Stimulated activated CD8-positive, alpha-beta memory T cell treated with anti-CD3 and anti-CD28 coated beads, Interleukin-7, amount 100 ng/mL, for 48 hours (primary cell): ENCODE measurements at regions not wholly inside any gene's neighbourhood (a gene's known extent, or its start where the extent isn't known, plus 50 kb on each side); places are given as distances from the start of the nearest gene placed in this dataset.
"Not testable (repeated sequence)": the region's sequence is repeated elsewhere in the genome, so short reads cannot be mapped to it uniquely, and the experiment has no call there.

Experiments
- DNase-seq, 2 donors: peaks; one replicate each; pipeline ENCODE4 v3.0.0-alpha.2; 2020; ENCODE audit warnings: low read depth in 1 of 2; ENCODE audit errors: extremely low read depth in 1 of 2

DNA sequence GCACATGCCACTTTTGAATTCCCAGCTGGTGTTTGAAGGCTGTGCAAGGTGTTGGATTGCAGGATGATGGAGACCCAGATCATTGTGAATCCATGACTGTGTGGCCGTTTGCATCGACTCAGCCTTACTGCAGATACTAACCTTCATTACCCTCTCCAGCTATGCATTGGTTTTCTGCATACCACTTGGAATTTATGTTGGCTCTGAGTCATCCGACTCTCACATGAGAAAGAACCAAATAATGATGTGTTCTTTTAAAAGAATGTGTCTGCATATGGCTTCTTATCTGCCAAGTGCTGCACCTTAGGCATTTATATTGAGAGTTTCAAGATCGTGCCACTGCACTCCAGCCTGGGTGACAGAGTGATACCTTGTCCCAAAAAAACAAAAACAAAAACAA lies 106.7 kb upstream of the PRKX start:
- no peak for DNase-seq

DNA sequence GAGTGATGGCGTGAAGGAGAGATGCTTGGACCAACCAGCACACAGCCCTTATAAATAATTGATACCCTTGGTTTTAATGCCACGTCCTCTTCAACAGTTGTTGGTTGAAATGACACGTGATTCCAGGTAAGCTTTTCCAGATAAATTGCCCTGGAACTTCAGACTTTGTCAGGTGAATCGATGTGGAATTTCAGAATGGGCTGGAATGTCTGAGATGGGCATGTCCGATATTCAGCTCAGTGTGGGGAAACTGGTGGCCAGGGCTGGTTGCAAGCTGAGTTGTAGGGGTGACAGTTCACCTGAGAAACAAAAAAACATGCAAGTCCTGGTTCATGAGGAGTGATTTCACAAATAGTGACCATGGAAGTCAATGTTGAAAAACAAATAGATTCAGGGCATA lies 104.0 kb upstream of the PRKX start:
- not testable (repeated sequence) for DNase-seq

DNA sequence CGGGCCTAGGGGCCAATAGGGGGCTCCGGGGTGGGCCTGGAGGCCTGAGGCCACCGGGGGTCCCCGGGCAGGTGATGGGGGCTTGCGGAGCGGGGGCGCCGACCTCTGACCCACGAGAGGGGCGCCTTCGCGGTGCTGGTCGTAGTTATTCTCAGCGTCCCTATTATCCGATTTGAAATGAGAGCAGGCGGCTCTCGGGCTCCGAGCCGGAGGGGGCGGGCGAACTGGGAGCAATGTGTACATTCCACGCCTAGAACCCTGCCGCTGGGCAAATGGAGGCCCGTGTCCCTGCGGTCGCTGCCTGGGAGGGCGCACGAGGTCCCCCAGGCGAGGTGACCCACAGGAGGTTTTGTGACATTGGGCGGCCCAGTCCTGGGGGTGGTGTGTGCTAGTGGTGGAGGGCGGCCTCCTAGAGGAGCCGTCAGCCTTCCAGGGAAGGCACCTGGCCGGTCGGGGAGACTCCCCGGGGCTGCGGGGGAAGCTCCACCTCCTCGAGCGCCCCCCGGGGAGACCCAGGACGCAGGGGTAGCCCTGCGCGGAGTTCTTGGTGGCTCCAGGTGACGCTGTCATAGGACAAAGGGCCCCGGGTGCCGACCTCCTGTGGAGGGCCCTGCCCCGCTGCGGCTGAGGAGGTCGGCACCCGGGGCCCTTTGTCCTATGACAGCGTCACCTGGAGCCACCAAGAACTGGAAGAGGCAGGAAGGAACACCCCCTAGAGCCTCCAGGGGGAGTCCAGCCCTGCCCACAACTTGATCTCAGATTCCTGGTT lies 102.6 kb upstream of the PRKX start:
- DNase-seq: peak; percentile 20 to 39

DNA sequence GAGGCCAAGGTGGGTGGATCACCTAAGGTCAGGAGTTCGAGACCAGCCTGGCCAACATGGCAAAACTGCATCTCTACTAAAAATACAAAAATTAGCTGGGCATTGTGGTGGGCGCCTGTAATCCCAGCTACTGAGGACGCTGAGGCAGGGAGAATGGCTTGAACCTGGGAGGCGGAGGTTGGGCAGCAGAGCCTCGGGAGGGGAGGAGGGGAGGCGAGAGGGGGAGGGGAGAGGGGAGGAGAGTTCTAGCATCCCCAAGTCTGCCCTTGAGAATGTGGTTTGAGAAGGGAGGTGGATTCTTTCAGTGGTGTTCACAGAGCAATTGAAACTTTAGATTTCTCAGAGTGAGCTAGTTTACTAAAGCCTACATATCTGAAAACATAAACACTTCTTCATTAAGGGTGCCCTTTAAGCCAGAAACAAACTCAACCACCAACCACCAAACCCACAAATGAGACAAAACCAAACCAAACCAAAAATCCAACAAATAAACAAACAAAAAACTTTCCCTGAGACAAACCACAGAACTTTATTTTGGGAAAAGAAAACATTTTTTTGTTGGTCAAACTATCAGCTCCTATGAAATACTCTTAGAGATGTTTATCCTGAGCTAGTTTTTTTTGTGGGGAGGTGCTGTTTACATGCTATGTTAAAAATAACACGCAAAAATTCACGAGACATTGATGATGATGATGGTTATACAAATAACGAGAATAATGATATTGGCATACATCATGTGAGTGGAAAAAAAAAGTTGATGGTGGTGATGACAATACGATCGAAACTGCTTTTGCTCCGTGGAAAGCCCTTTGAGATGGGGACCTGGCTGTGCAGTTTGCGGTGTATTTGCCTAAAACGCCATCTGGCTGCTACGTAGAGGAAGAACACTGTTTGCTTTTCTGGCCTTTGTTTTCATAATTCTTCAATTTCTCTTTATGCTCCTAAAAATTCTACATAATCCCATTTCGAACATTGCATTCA lies 98.2 kb upstream of the PRKX start:
- DNase-seq: peak in 1 of 2 donors; percentile 14

DNA sequence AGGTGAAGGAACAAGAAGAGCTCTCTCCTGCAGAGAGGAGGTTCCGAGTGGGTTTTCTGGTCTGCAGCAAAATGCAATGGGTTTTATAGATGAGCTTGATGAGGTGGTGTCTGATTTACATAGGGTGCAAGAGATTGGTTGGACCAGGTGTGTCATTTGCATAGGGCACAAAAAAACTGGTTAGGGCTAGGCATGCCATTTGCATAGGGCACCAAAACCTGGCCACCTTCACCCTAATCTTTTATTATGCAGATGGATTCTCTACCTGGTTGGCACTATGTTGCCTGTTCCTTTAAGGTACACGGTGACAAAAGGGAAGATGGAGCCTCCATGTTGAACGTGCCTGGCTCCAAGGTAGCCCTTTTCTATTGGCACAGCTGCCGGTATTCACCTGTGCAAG lies 94.5 kb upstream of the PRKX start:
- no peak for DNase-seq

DNA sequence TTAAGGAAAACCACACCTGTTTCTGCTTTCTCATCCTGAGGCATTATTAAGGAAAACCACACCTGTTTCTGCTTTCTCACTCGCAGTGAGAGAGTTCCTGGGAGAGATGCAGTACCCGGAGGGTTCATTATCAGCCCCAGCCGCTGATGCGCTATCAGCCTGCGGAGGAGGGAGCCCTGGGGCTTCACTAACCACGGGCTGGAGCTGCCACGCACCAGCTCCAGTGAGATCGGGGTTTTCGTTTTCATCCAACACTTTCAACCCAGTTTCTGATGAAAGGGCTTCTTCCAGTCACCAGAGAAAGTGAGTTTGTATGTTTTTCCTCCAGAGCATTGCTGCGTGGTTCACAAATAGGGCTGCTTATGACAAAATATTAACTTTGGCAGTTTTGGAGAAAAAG lies 93.2 kb upstream of the PRKX start:
- DNase-seq: no peak

DNA sequence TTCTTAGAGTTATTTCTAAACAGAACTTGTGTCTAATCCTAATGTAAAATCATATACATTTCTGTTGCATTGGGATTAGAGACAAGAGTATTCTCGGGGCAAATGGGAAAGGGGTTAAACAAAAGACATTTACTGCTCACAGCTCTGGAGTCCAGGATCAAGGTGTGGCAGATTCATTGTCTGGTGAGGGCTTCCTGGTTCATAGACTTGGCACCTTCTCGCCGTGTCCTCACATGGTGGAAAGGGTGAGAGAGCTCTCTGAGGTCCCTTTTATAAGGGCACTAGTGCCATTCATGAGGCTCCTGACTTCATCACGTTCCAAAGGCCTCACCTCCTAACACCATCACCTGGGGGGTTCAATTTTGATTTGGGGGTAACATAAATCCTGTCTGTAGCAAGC lies 90.3 kb upstream of the PRKX start:
- DNase-seq: no peak

DNA sequence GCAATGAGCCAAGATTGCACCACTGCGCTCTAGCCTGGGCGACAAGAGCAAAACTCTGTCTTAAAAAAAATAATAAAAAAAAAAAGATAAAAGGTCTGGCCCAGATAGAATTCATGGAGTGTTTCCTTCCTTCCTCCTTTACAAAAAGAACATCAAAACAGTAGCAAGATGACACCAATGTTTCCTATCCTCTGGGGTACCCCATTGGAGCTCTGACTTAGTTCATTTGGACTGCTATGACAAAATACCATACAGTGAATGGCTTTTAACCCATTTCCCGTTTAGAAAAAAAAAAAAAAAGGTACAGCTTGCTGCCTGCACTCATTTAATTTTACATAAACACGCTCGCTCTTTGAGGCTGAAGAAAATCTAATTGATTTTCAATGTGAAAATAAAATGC lies 89.9 kb upstream of the PRKX start:
- DNase-seq: no peak

DNA sequence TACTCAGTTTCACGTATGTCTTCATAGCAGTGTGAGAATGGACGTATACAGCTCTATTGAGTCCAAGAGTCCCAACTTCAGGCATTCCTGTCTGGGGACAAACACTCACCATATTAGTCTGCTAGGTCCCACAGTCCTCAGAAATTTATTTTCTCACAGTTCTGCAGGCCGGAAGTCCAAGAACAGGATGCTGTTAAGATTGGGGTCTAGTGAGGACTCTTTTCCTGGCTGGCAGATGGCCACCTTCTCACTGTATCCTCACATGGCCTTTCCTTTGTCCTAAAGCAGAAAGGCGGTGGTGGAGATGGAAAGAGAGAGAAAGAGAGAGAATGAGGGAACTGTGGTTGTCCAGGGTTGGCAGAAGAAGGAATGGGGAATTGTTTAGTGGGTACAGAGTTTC lies 82.0 kb upstream of the PRKX start:
- DNase-seq: not testable (repeated sequence)

DNA sequence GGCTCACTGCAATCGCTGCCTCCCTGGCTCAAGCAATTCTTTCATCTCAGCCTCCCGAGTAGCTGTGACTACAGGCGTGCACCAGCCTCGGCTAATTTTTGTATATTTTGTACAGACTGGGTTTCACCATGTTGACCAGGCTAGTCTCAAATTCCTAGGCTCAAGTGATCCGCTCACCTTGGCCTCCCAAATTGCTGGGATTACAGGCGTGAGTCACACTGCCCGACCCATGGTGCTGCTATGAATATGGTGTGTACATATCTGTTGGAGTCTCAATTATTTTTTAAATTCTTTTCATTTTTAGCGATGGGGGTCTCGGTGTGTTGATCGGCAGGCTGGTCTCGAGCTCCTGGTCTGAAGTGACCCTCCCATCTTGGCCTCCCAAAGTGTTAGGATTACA lies 78.0 kb upstream of the PRKX start:
- no peak for DNase-seq

DNA sequence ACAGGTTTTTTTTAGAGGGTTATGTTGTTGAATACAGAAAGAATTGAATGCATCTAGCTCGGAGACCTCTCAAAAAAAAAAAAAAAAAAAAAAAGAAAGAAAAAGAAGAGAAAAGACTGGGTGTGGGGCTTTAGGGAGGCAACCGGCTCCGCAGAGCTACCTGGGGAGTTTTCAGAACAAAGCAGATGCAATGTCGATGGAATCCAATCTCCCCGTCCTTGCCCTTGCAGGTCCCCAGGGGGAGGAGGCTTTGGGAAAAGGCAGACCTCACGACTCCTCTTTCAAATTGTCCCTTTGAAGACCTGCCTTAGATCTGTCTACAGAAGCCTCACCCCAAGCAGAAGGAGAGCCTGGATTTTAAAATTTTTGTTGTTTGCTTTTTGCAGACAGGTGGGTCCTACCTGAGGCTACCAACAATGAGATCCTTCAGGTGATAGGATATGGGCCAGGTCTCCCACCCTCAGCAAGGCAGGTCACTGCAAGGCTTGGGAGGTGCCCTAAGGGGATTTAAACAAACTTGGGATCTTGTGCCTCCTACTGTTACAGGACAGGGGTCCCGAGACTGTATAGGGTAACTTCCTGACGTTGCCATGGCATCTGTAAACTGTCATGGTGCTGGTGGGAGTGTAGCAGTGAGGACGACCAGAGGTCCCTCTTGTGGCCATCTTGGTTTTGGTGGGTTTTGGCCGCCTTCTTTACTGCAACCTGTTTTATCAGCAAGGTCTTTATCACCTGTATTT lies 75.2 kb upstream of the PRKX start:
- DNase-seq: no peak

DNA sequence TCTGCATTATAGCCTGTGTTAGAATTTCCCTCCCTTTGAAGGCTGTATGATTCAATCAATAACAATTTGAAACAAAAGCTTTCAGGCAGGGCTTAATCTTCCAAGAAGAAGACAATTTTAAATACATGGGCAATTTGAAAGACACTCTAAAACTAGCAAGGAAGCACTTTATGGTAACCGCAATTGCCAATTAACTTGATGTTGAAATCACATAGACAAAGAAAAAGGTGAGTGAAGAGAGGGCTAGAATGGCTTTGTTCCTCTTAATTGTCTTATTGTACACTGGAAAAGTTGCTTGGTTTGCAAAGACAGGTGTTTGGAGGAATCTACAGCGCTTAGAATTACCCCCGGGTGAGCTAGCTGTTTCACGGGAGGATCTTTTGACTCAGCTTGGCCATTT lies 74.4 kb upstream of the PRKX start:
- DNase-seq: no peak

DNA sequence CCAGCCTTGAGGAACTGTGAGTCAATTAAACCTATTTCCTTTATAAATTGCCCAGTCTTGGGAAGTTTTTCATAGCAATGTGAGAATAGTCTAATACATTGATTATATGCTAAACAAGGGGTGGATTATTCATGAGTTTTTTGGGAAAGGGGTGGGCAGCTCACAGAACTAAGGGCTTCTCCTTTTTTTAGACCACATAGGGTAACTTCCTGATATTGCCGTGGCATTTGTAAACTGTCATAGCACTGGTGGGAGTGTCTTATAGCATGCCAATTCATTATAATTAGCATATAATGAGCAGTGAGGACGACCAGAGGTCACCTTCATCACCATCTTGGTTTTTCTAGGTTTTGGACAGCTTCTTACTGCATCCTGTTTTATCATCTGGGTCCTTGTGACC lies 72.4 kb upstream of the PRKX start:
- not testable (repeated sequence) for DNase-seq

DNA sequence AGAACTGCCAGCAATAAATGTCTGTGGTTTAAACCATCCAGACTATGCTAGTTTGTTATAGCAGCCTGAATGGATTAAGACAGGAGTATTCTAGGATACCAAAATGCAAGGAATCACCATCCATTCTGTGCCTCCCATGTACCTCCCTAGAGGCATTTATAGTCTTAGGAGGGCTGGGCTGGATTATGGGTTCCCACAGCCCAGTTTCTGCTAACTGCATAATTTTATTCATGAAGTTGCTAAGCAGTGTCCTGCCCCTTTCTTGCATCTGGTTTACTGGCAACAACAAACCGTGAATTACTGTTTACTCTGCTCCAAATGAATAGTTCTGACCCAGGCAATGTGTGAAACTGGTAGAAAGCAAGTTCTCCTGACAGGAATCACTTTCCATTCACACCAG lies 67.1 kb upstream of the PRKX start:
- no peak for DNase-seq

DNA sequence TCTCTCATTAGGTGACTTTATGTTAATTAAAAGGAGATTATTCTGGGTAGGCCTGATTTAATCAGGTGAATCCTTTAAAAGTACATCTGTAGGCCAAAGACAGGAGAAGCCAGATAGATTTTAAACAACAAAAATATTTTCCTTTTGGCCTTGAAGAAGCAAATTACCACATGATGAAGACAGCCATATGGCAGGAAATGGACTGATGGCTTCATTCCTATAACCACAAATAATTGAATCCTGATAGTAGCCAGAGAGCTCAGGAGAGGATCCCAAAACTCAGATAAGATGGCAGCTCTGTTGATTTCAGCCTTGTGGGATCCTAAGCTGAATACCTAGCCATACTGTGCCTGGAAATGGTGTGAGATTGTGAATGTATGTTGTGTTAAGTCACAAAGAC lies 66.1 kb upstream of the PRKX start:
- no peak for DNase-seq

DNA sequence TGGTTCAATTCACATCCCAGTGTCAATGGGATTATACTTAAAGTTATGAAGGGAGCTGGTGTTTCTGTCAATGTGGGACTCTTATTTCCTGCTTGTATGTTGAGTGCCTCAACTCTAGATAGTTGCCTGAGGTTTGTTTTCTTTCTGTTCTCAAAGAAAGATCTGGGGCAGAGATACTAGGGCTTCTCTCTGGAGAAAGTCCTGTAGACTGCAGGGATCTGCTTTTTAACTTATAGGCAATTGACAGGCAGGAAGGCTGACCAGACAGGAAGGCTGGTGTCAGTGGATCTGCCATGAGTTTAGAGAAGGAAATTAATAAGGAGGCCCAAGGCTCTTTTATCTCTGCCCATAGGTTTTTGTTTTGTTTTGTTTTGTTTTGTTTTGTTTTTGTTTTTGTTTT lies 64.0 kb upstream of the PRKX start:
- no peak for DNase-seq

DNA sequence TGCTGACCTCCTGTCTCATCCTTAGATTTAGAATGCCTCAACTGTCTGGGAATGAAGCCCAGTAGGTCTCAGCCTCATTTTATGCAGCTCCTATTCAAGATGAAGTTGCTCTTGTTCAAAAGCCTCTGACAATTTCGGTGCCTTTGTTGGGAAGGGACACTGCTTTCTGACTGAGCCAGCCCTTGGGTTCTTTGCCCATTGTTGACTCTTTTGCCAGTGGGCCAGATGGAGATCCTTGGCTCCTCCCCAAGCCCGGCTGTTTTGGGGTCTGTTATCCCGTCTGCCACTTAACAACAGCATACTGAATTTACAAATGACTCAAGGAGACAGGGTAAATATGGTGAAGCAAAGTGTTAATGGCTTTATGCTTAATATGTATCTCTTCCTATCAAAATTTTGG lies 58.3 kb upstream of the PRKX start:
- no peak for DNase-seq

DNA sequence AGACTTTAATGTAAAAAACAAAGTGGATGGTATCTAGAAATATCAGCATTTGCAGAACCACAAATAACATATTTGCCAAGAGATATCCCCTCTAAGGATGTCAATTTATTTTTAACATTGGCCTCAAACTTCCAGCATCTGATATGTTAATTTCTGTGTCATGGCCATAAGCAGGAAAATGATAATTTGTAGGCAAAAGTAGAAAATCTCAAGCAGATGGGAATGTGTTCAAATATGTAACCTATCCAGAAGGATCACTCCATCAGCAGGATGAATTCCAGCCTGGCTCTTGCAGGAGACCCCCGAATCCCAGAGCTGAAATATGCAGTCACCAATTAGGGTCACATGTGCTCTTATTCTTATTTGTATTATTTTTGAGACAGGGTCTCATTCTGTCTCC lies 55.4 kb upstream of the PRKX start:
- DNase-seq: no peak
